Fibroblast of skin of left quadriceps (primary cell): ENCODE measurements at regions not wholly inside any gene's neighbourhood (a gene's known extent, or its start where the extent isn't known, plus 50 kb on each side); places are given as distances from the start of the nearest gene placed in this dataset.

ENCODE experiments used
- DNase-seq, 2 experiments: peaks; one replicate each; pipeline ENCODE4 v3.0.0-alpha.2; 2013; ENCODE audit warnings: low read depth in 2 of 2

- DNase-seq = no peak
Measured at GRCh38 chr4:175374459-175374858, 437.6 kb downstream of the GPM6A start.

DNA sequence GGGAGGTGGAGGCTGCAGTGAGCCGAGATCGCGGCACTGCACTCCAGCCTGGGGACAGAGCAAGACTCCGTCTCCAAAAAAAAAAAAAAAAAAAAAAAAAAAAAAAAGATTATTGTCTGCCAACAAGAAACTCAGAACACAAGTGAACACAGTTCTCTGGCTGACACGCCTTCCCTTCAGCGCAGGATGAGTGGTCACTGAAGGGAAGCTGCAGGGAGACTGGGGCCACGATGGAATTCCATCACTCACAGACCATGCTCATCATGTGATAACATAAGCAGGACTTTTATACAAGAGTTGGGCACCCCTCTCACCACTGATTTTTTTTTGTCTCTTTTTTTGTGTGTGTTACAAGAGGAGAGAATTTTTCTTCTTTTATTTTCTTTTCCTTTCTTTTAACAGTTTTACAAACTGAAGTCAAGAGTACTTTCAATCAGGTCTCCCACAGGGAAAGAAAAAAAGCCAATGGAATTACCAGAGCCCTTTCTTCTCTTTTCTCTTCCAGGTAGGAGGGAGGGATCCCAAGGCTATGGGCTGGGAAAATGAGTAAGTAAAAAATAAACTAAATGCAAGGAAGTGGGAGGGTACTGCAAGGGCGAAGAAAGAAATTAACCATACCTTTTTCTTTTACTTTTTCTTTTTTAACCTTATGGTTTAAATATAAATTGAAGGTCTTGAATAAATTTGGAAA is 435.6 kb downstream of the GPM6A start:
- DNase-seq = no peak

- no peak for DNase-seq
Measured at GRCh38 chr4:175377203-175377602, 434.9 kb downstream of the GPM6A start.

DNA sequence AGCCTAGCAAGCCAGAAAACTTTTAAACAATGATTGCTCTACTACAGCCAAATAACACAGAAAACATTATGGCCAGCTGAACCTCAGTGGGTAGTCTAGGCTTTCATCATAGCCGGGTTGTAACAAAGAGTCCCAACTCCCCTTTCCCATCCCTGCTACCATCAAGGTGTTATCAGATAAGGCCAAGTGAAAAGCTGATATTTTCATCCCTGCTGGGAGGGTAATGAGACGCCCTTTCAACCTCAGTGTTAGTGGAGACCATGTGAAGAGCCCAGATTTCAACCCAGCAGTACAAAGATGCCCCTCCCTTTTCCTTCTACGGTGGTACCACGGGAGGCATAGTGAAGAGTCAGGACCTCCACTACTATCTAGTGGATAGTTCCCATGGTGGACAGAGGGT is 433.7 kb downstream of the GPM6A start:
- no peak for DNase-seq

DNA sequence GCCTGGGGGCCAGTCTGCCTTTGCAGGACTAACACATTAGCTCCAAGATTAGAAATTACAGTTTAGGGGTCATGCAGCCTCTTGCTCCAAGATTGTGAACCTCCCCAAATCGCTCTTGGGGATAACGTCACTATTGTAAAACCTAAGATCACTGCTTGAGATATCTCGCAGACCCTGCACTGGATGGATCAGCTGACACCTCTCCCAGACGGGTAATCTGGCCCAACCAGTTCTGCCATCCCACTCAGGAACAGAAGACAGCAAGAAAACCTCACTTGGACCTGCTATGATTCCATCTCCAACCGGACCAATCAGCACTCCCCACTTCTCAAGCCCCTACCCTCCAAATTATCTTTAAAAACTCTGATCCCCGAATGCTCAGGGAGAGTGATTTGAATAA is 431.2 kb downstream of the GPM6A start:
- DNase-seq = no peak

- no peak for DNase-seq
Measured at GRCh38 chr4:175385797-175386196, 426.3 kb downstream of the GPM6A start.

- DNase-seq = no peak
Measured at GRCh38 chr4:175386776-175387507, 425.1 kb downstream of the GPM6A start.

- no peak for DNase-seq
Measured at GRCh38 chr4:175394208-175394607, 417.9 kb downstream of the GPM6A start.

GRCh38 chr4:175405961-175406360 is 406.1 kb downstream of the GPM6A start:
- DNase-seq = no peak

GRCh38 chr4:175407926-175408325 is 404.1 kb downstream of the GPM6A start:
- no peak for DNase-seq

- DNase-seq = no peak
Measured at GRCh38 chr4:175411251-175411650, 400.8 kb downstream of the GPM6A start.

- DNase-seq = peak in 1 of 2 experiments; percentile 16
Measured at GRCh38 chr4:175412161-175412560, 399.9 kb downstream of the GPM6A start.

- peak; percentile 82 to 83 for DNase-seq
Measured at GRCh38 chr4:175412746-175413145, 399.3 kb downstream of the GPM6A start.

- DNase-seq = peak; percentile 25 to 31
Measured at GRCh38 chr4:175413561-175413960, 398.5 kb downstream of the GPM6A start.

GRCh38 chr4:175414602-175415001 is 397.5 kb downstream of the GPM6A start:
- no peak for DNase-seq

DNA sequence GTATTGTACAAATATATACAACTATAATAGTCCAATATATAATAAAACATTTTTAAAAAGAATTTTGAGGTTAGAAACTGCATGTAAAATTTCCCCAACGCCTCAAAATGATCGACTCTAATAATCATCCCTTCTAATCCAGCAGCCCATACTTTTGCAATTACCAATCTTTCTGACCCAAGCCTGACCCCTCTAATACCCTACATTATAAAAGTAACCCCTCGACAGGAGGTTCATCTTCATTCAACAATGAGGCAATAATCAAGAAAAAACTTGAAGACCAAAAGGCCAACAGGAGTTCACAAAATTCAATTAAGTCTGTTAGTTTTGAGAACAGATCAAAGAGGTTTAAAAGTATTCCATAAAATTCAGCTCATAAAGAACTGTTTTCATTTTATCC is 393.5 kb downstream of the GPM6A start:
- no peak for DNase-seq

DNA sequence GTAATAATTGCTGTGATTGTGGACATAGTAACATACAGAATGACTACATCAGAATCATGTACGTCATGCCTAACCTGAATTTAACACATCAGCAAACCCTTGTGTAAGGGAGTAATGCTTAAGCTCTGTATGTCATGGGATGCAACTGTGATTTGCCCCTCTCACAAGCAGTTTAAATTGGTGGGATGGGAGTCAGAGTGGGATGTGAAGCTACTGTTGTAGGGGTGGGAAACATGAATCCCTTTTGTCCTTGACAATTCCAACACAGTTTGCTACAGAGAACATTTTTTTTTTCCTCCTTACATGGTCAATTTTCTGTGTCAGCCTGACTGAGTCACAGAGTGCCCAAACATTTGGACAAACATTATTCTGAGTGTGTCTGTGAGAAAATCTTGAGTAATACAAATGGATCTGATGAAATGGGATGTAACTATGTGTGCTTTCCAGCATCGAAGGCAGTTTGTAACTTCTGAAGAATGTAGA is 392.8 kb downstream of the GPM6A start:
- peak; percentile 95 for DNase-seq

GRCh38 chr4:175421506-175421905 is 390.6 kb downstream of the GPM6A start:
- DNase-seq = peak in 1 of 2 experiments; percentile 18

- peak; percentile 44 to 50 for DNase-seq
Measured at GRCh38 chr4:175422331-175422730, 389.7 kb downstream of the GPM6A start.

DNA sequence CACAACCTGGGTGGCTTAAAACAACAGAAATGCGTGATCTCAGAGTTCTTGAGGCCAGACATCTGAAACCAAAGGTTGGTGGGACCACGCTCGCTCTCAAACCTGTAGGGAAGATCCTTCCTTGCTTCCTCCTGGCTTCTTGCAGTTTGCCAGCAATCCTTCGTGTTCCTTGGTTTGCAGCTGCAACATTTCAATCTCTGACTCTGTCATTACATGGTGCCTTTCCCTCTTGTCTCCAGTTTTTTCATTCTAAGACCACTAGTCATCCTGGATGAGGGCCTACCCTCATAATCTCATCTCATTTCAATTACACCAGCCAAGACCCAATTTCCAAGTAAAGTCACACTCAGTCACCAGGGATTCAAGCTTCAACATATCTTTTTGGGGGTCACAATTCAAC is 388.0 kb downstream of the GPM6A start:
- DNase-seq = no peak

DNA sequence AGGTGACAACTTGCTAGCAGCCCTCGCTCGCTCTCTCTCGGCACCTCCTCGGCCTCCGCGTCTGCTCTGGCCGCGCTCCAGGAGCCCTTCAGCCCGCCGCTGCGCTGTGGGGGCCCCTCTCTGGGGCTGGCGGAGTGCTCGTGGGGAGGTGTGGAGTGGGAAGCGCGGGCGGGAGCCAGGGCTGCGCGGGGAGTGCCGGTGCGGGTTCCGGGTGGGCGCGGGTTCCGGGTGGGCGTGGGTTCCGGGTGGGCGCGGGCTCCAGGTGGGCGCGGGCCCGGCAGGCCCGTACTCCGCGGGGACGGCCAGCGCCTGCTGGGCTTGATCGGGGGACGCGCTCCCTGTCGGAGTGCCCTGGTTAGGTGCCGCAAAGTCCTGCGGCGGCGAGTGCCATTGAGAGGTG is 384.3 kb downstream of the GPM6A start:
- DNase-seq = no peak

DNA sequence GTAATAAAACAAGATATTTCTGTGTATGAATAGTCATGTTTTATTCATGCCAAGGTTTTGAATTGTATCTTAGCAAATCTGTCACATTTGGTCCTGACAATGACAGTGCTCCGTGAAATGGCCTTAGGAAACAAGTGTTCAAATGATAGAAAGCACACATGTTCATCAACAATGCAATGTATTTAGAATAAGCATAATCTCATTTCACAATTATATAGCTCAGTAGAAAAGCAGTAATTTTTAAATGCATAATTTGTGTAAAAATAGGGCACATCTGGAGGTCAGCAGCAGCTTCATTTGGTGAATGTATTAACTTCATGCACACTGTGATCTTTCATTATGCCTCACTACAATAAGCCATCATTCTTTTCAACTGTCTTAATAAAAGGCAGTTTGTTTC is 380.4 kb downstream of the GPM6A start:
- no peak for DNase-seq

DNA sequence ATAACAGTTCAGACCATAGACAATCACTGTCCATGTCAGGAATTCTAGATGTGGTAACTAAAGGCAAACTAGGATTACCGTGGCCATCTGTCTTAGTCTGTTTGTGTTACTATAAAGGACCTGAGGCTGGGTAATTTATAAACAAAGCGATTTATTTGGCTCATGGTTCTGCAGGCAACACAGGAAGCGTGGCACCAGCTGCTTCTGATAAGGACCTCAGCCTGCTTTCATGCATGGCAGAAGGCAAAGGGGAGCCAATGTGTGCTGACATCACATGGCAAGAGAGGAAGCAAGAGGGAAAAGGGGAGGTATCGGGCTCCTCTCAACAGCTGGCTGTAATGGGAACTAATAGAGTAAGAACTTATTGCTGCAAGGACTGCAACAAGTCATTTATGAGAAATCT is 376.7 kb downstream of the GPM6A start:
- no peak for DNase-seq
